Retinal pigment epithelial cell (primary cell): ENCODE measurements at regions not wholly inside any gene's neighbourhood (a gene's known extent, or its start where the extent isn't known, plus 50 kb on each side); places are given as distances from the start of the nearest gene placed in this dataset.

Experiments used
- DNase-seq: peaks from one replicate; pipeline ENCODE4 v3.0.0-alpha.2; 2010; ENCODE audit warnings: low read depth
- H3K4me3 ChIP-seq: 2 replicates; pipeline ENCODE4 v1.5.1; 2011; ENCODE audit warnings: mild to moderate bottlenecking, low read length, control low read depth, moderate library complexity
- CTCF ChIP-seq: conservative IDR thresholded peaks from 2 replicates; pipeline ENCODE4 v1.5.1; 2011; ENCODE audit warnings: low read depth, low read length, control low read depth, inconsistent platforms

GRCh38 chr6:68473433-68474210 is 161.5 kb upstream of the ADGRB3 start:
- DNase-seq, result no peak
- no peak for TF ChIP-seq CTCF
- no peak overlapping the region for H3K4me3 ChIP-seq

- no peak for DNase-seq
- H3K4me3 ChIP-seq, result no peak overlapping the region
- peak; percentile 45 for TF ChIP-seq CTCF
Observed at GRCh38 chr6:68468244-68468884, 166.7 kb upstream of the ADGRB3 start.

- DNase-seq, result no peak
- H3K4me3 ChIP-seq, result no peak overlapping the region
- TF ChIP-seq CTCF, result no peak
Observed at GRCh38 chr6:68458447-68458846, 176.6 kb upstream of the ADGRB3 start.

- no peak for TF ChIP-seq CTCF
- H3K4me3 ChIP-seq, result no peak overlapping the region
- DNase-seq, result no peak
Observed at GRCh38 chr6:68447112-68447511, 188.0 kb upstream of the ADGRB3 start.

- TF ChIP-seq CTCF, result no peak
- H3K4me3 ChIP-seq, result no peak overlapping the region
- DNase-seq, result no peak
Observed at GRCh38 chr6:68445926-68446325, 189.2 kb upstream of the ADGRB3 start.

GRCh38 chr6:68443704-68444103 is 191.4 kb upstream of the ADGRB3 start:
- peak; percentile 28 for TF ChIP-seq CTCF
- no peak overlapping the region for H3K4me3 ChIP-seq
- no peak for DNase-seq

- TF ChIP-seq CTCF, result no peak
- no peak overlapping the region for H3K4me3 ChIP-seq
- DNase-seq, result no peak
Observed at GRCh38 chr6:68427630-68428029, 207.5 kb upstream of the ADGRB3 start.
